Neural cell (in vitro differentiated cells): ENCODE measurements at regions not wholly inside any gene's neighbourhood (a gene's known extent, or its start where the extent isn't known, plus 50 kb on each side); places are given as distances from the start of the nearest gene placed in this dataset.
A peak's percentile ranks its signal among the peaks of the same experiment; 100 is the strongest.

Source experiments
- H2AFZ ChIP-seq: fragments of 200-600, 300-800 bp; sonication (generic), shearing (Covaris generic); 2 replicates; pipeline ENCODE4 v1.6.0; 2014; ENCODE audit warnings: low read depth, mild to moderate bottlenecking, antibody characterized with exemption, low read length, moderate library complexity
- H3F3A ChIP-seq: fragments of 200-600 bp; shearing (Covaris generic); 2 replicates; pipeline ENCODE4 v1.6.1; 2016; ENCODE audit warnings: mild to moderate bottlenecking, moderate library complexity, mixed read lengths, antibody characterized with exemption, low read length; ENCODE audit not compliant: insufficient read depth, poor library complexity, severe bottlenecking
- H3K27ac ChIP-seq: fragments of 200-600, 300-800 bp; sonication (generic), shearing (Covaris generic); 2 replicates; pipeline ENCODE4 v1.5.1; 2014; ENCODE audit warnings: mild to moderate bottlenecking, low read length, moderate library complexity
- H3K27me3 ChIP-seq: fragments of 300-800, 200-600 bp; sonication (generic), shearing (Covaris generic); 2 replicates; pipeline ENCODE4 v1.6.0; 2014; ENCODE audit warnings: mild to moderate bottlenecking, low read depth, low read length, moderate library complexity; ENCODE audit not compliant: insufficient read depth
- H3K36me3 ChIP-seq: fragments of 300-800, 200-600 bp; sonication (generic), shearing (Covaris generic); 2 replicates; pipeline ENCODE4 v1.5.1; 2014; ENCODE audit warnings: mild to moderate bottlenecking, antibody characterized with exemption, low read length, moderate library complexity; ENCODE audit not compliant: insufficient read depth
- H3K4me2 ChIP-seq: fragments of 300-800, 200-600 bp; sonication (generic), shearing (Covaris generic); 2 replicates; pipeline ENCODE4 v1.6.0; 2014; ENCODE audit warnings: mild to moderate bottlenecking, low read length
- H3K4me3 ChIP-seq: fragments of 300-800, 200-600 bp; sonication (generic), shearing (Covaris generic); 2 replicates; pipeline ENCODE4 v1.5.1; 2014; ENCODE audit warnings: mild to moderate bottlenecking, low read length, moderate library complexity
- H3K79me2 ChIP-seq: fragments of 200-600 bp; shearing (Covaris generic); replicated peaks from 2 replicates; pipeline ENCODE4 v1.6.0; 2014; ENCODE audit warnings: mild to moderate bottlenecking, low read length, moderate library complexity; ENCODE audit not compliant: insufficient read depth
- H3K9ac ChIP-seq: fragments of 300-800, 200-600 bp; sonication (generic), shearing (Covaris generic); 2 replicates; pipeline ENCODE4 v1.6.1; 2016; ENCODE audit warnings: mild to moderate bottlenecking, low read length, mixed read lengths
- H3K9me2 ChIP-seq: fragments of 200-600 bp; shearing (Covaris generic); 2 replicates; pipeline ENCODE4 v1.6.1; 2016; ENCODE audit warnings: mild to moderate bottlenecking, low read length, mixed read lengths; ENCODE audit not compliant: insufficient read depth
- H3K9me3 ChIP-seq: fragments of 200-600, 300-800 bp; sonication (generic), shearing (Covaris generic); 2 replicates; pipeline ENCODE4 v1.6.1; 2016; ENCODE audit warnings: mild to moderate bottlenecking, mixed run types, low read length, moderate library complexity, mixed read lengths
- H4K20me1 ChIP-seq: fragments of 200-600 bp; shearing (Covaris generic); 2 replicates; pipeline ENCODE4 v1.6.1; 2016; ENCODE audit warnings: mild to moderate bottlenecking, mixed run types; ENCODE audit not compliant: insufficient read depth
- CTCF ChIP-seq: fragments of 450-650 bp; IDR thresholded peaks from 2 replicates; pipeline ENCODE4 v1.5.1; 2014; ENCODE audit warnings: antibody characterized with exemption, mild to moderate bottlenecking, moderate library complexity; ENCODE audit not compliant: poor library complexity, severe bottlenecking
- EP300 ChIP-seq: fragments of 450-650 bp; conservative IDR thresholded peaks from 2 replicates; pipeline ENCODE4 v1.6.1; 2014; ENCODE audit warnings: antibody characterized with exemption, mild to moderate bottlenecking, moderate library complexity; ENCODE audit not compliant: poor library complexity, severe bottlenecking
- EZH2 ChIP-seq: fragments of 200-600, 300-800 bp; shearing (Covaris generic), sonication (generic); IDR thresholded peaks from 2 replicates; pipeline ENCODE4 v1.6.1; 2014; ENCODE audit warnings: antibody characterized with exemption, low read length, borderline replicate concordance, mild to moderate bottlenecking; ENCODE audit not compliant: insufficient read depth, poor library complexity, severe bottlenecking
- MXI1 ChIP-seq: fragments of 450-650 bp; conservative IDR thresholded peaks from 2 replicates; pipeline ENCODE4 v1.6.1; 2014; ENCODE audit warnings: antibody characterized with exemption, mild to moderate bottlenecking; ENCODE audit not compliant: poor library complexity, severe bottlenecking
- POLR2AphosphoS5 ChIP-seq: IDR thresholded peaks from 2 replicates; pipeline ENCODE4 v1.6.1; 2012
- RAD21 ChIP-seq: fragments of 450-650 bp; conservative IDR thresholded peaks from 2 replicates; pipeline ENCODE4 v1.6.1; 2014; ENCODE audit warnings: antibody characterized with exemption, mild to moderate bottlenecking, moderate library complexity
- REST ChIP-seq: IDR thresholded peaks from 2 replicates; pipeline ENCODE4 v1.6.1; 2012; ENCODE audit warnings: borderline replicate concordance
- SMC3 ChIP-seq: fragments of 450-650 bp; conservative IDR thresholded peaks from 2 replicates; pipeline ENCODE4 v1.6.1; 2014; ENCODE audit warnings: antibody characterized with exemption, mild to moderate bottlenecking, moderate library complexity; ENCODE audit not compliant: poor library complexity
- TAF1 ChIP-seq: IDR thresholded peaks from 2 replicates; pipeline ENCODE4 v1.6.1; 2012; ENCODE audit warnings: low read depth

- TF ChIP-seq TAF1 (no peak), EP300 (no peak), MXI1 (no peak), SMC3 (no peak), CTCF (no peak), RAD21 (no peak), EZH2 (no peak), REST (no peak), POLR2AphosphoS5 (no peak)
- Histone ChIP-seq H2AFZ (no peak overlapping the region), H3K27ac (no peak overlapping the region), H3K9ac (no peak overlapping the region), H3K9me2 (no peaks in the 10 kb centered on the region), H3K4me2 (no peak overlapping the region), H3K27me3 (no peaks in the 10 kb centered on the region), H3F3A (no peaks in the 10 kb centered on the region), H3K79me2 (no peaks in the 10 kb centered on the region), H3K4me3 (no peak overlapping the region), H4K20me1 (no peaks in the 10 kb centered on the region), H3K36me3 (no peaks in the 10 kb centered on the region), H3K9me3 (no peaks in the 10 kb centered on the region)
Observed at GRCh38 chr14:56471056-56471455, 108.5 kb upstream of the TMEM260 start.

GRCh38 chr14:56474419-56475022 is 105.1 kb upstream of the TMEM260 start:
- H4K20me1 ChIP-seq = no peaks in the 10 kb centered on the region
- H3K9me2 ChIP-seq = no peaks in the 10 kb centered on the region
- H2AFZ ChIP-seq = no peak overlapping the region
- H3K27ac ChIP-seq = no peak overlapping the region
- TF ChIP-seq CTCF (peak; percentile 94), EP300 (no peak), SMC3 (peak; percentile 89), RAD21 (peak; percentile 96)
- no peaks in the 10 kb centered on the region for H3K27me3 ChIP-seq
- H3F3A ChIP-seq = no peaks in the 10 kb centered on the region
- no peak overlapping the region for H3K4me2 ChIP-seq
- no peak overlapping the region for H3K9ac ChIP-seq
- no peaks in the 10 kb centered on the region for H3K36me3 ChIP-seq
- no peak overlapping the region for H3K4me3 ChIP-seq
- H3K79me2 ChIP-seq = no peaks in the 10 kb centered on the region
- no peaks in the 10 kb centered on the region for H3K9me3 ChIP-seq
